Vagina (tissue), 2 donors: ENCODE measurements at regions not wholly inside any gene's neighbourhood (a gene's known extent, or its start where the extent isn't known, plus 50 kb on each side); places are given as distances from the start of the nearest gene placed in this dataset.

Source experiments
- CTCF ChIP-seq, 3 experiments: fragments of 450-650 bp in 2 of 3; fragments of 200-600 bp in 1 of 3; sonication (generic) in 1 of 3; IDR thresholded peaks; one replicate each; pipeline ENCODE4 v1.5.1; 2017 to 2019; ENCODE audit warnings: antibody characterized with exemption in 3 of 3, mild to moderate bottlenecking in 2 of 3, moderate library complexity in 2 of 3
- POLR2A ChIP-seq, 2 donors: fragments of 450-650 bp; IDR thresholded peaks; one replicate each; pipeline ENCODE4 v1.6.1; 2017; ENCODE audit warnings: antibody characterized with exemption in 2 of 2, mild to moderate bottlenecking in 2 of 2, moderate library complexity in 2 of 2

- TF ChIP-seq CTCF (IDR thresholded peaks at IDR 0.05) (no peak), POLR2A (IDR thresholded peaks at IDR 0.05) (no peak)
Measured at GRCh38 chr20:17870086-17870740, 98.4 kb downstream of the SNX5 start.
